Central memory CD8-positive, alpha-beta T cell (primary cell): ENCODE measurements at regions not wholly inside any gene's neighbourhood (a gene's known extent, or its start where the extent isn't known, plus 50 kb on each side); places are given as distances from the start of the nearest gene placed in this dataset.
"Not testable (repeated sequence)": the region's sequence is repeated elsewhere in the genome, so short reads cannot be mapped to it uniquely, and the experiment has no call there.

ENCODE experiments used
- ATAC-seq: fragments of 150-1000 bp; cut with Tn5 transposase; replicated peaks from 2 replicates; pipeline ENCODE4 v1.10.0; 2022; ENCODE audit warnings: mild to moderate bottlenecking, moderate FRiP score, moderate number of reproducible peaks; ENCODE audit not compliant: poor library complexity, severe bottlenecking; ENCODE audit errors: extremely low read depth
- DNase-seq, 2 donors: peaks; one replicate each; pipeline ENCODE4 v3.0.0; 2021; ENCODE audit warnings: low spot score in 2 of 2
- H3K27ac Mint-ChIP-seq: one replicate; pipeline ENCODE4 v1.8.0; 2022; ENCODE audit warnings: low read depth, mild to moderate bottlenecking, moderate library complexity, mixed read lengths
- H3K27me3 Mint-ChIP-seq: one replicate; pipeline ENCODE4 v1.8.0; 2022; ENCODE audit warnings: mixed read lengths
- H3K36me3 Mint-ChIP-seq: one replicate; pipeline ENCODE4 v1.8.0; 2022; ENCODE audit warnings: mild to moderate bottlenecking, moderate library complexity, mixed read lengths; ENCODE audit not compliant: insufficient read depth
- H3K4me1 Mint-ChIP-seq: one replicate; pipeline ENCODE4 v1.8.0; 2022; ENCODE audit warnings: mixed read lengths
- H3K4me3 Mint-ChIP-seq: one replicate; pipeline ENCODE4 v1.8.0; 2022; ENCODE audit warnings: mild to moderate bottlenecking, moderate library complexity, mixed read lengths
- H3K9me3 Mint-ChIP-seq: one replicate; pipeline ENCODE4 v1.8.0; 2022; ENCODE audit warnings: mixed read lengths

- H3K36me3 Mint-ChIP-seq = no peaks in the 10 kb centered on the region
- no peak for DNase-seq
- ATAC-seq = no peak
Observed at GRCh38 chr2:212730994-212731393, 192.4 kb upstream of the ERBB4 start.

GRCh38 chr2:212728717-212729116 lies 190.1 kb upstream of the ERBB4 start:
- peaks cover 6% of the 10 kb centered on the region for H3K4me1 Mint-ChIP-seq

More at GRCh38 chr2:212730994-212731393, 192.4 kb upstream of the ERBB4 start:
- no peaks in the 10 kb centered on the region for H3K27me3 Mint-ChIP-seq
- no peak overlapping the region for H3K27ac Mint-ChIP-seq
- no peaks in the 10 kb centered on the region for H3K4me1 Mint-ChIP-seq
- no peaks in the 10 kb centered on the region for H3K9me3 Mint-ChIP-seq
- H3K4me3 Mint-ChIP-seq = no peak overlapping the region

GRCh38 chr2:212727751-212728150 lies 189.1 kb upstream of the ERBB4 start:
- DNase-seq (no peak), ATAC-seq (no peak)
- Mint-ChIP-seq H3K9me3 (no peaks in the 10 kb centered on the region), H3K4me3 (no peak overlapping the region), H3K27me3 (no peaks in the 10 kb centered on the region), H3K4me1 (peaks cover 6% of the 10 kb centered on the region), H3K36me3 (no peaks in the 10 kb centered on the region), H3K27ac (no peak overlapping the region)

More at GRCh38 chr2:212728717-212729116, 190.1 kb upstream of the ERBB4 start:
- no peak overlapping the region for H3K4me3 Mint-ChIP-seq
- H3K27ac Mint-ChIP-seq = no peak overlapping the region
- ATAC-seq (no peak), DNase-seq (no peak)
- H3K27me3 Mint-ChIP-seq = no peaks in the 10 kb centered on the region
- no peaks in the 10 kb centered on the region for H3K9me3 Mint-ChIP-seq
- H3K36me3 Mint-ChIP-seq = no peaks in the 10 kb centered on the region

- Mint-ChIP-seq H3K27me3 (no peaks in the 10 kb centered on the region), H3K4me3 (no peak overlapping the region), H3K9me3 (no peaks in the 10 kb centered on the region), H3K36me3 (no peaks in the 10 kb centered on the region), H3K27ac (no peak overlapping the region), H3K4me1 (peaks cover 6% of the 10 kb centered on the region)
- ATAC-seq = no peak
- DNase-seq = no peak
Observed at GRCh38 chr2:212726403-212726802, 187.8 kb upstream of the ERBB4 start.

- Mint-ChIP-seq H3K4me1 (peaks cover 6% of the 10 kb centered on the region), H3K27me3 (no peaks in the 10 kb centered on the region), H3K9me3 (no peaks in the 10 kb centered on the region), H3K36me3 (no peaks in the 10 kb centered on the region), H3K27ac (peak overlapping the region; percentile 57), H3K4me3 (no peak overlapping the region)
- ATAC-seq = no peak
- DNase-seq = no peak
Observed at GRCh38 chr2:212725180-212725579, 186.6 kb upstream of the ERBB4 start.

- H3K4me3 Mint-ChIP-seq = no peak overlapping the region
Observed at GRCh38 chr2:212723226-212723625, 184.6 kb upstream of the ERBB4 start.

GRCh38 chr2:212722046-212722445 lies 183.4 kb upstream of the ERBB4 start:
- DNase-seq = no peak
- H3K27ac Mint-ChIP-seq = no peak overlapping the region
- H3K36me3 Mint-ChIP-seq = no peaks in the 10 kb centered on the region
- no peak overlapping the region for H3K4me3 Mint-ChIP-seq
- H3K27me3 Mint-ChIP-seq = no peaks in the 10 kb centered on the region
- H3K9me3 Mint-ChIP-seq = no peaks in the 10 kb centered on the region
- peaks cover 6% of the 10 kb centered on the region for H3K4me1 Mint-ChIP-seq
- ATAC-seq = no peak

More at GRCh38 chr2:212723226-212723625, 184.6 kb upstream of the ERBB4 start:
- H3K9me3 Mint-ChIP-seq = no peaks in the 10 kb centered on the region
- no peak overlapping the region for H3K27ac Mint-ChIP-seq
- DNase-seq = no peak
- ATAC-seq = no peak
- no peaks in the 10 kb centered on the region for H3K36me3 Mint-ChIP-seq
- H3K27me3 Mint-ChIP-seq = no peaks in the 10 kb centered on the region
- peaks cover 6% of the 10 kb centered on the region for H3K4me1 Mint-ChIP-seq

GRCh38 chr2:212721026-212721451 lies 182.4 kb upstream of the ERBB4 start:
- no peak for DNase-seq
- Mint-ChIP-seq H3K27ac (no peak overlapping the region), H3K27me3 (no peaks in the 10 kb centered on the region), H3K4me3 (no peak overlapping the region), H3K4me1 (peaks cover 6% of the 10 kb centered on the region), H3K9me3 (peaks cover 5% of the 10 kb centered on the region), H3K36me3 (no peaks in the 10 kb centered on the region)
- ATAC-seq = no peak

- H3K27ac Mint-ChIP-seq, H3K4me3 Mint-ChIP-seq, H3K36me3 Mint-ChIP-seq, ATAC-seq, H3K9me3 Mint-ChIP-seq, DNase-seq, H3K4me1 Mint-ChIP-seq, H3K27me3 Mint-ChIP-seq: not testable (repeated sequence)
Observed at GRCh38 chr2:212715411-212715810, 176.8 kb upstream of the ERBB4 start.

GRCh38 chr2:212713681-212714080 lies 175.1 kb upstream of the ERBB4 start:
- no peak overlapping the region for H3K27ac Mint-ChIP-seq
- no peak overlapping the region for H3K4me3 Mint-ChIP-seq
- DNase-seq = no peak
- H3K27me3 Mint-ChIP-seq = no peaks in the 10 kb centered on the region
- no peak for ATAC-seq
- no peaks in the 10 kb centered on the region for H3K4me1 Mint-ChIP-seq
- no peaks in the 10 kb centered on the region for H3K36me3 Mint-ChIP-seq
- peaks cover 5% of the 10 kb centered on the region for H3K9me3 Mint-ChIP-seq

GRCh38 chr2:212712991-212713390 lies 174.4 kb upstream of the ERBB4 start:
- Mint-ChIP-seq H3K4me3 (no peak overlapping the region), H3K4me1 (no peaks in the 10 kb centered on the region), H3K9me3 (peaks cover 5% of the 10 kb centered on the region), H3K27ac (no peak overlapping the region), H3K36me3 (peaks cover 2% of the 10 kb centered on the region), H3K27me3 (no peaks in the 10 kb centered on the region)
- ATAC-seq (no peak), DNase-seq (no peak)

GRCh38 chr2:212712466-212712865 lies 173.9 kb upstream of the ERBB4 start:
- H3K27me3 Mint-ChIP-seq = no peaks in the 10 kb centered on the region
- no peaks in the 10 kb centered on the region for H3K4me1 Mint-ChIP-seq
- H3K36me3 Mint-ChIP-seq = peaks cover 2% of the 10 kb centered on the region
- H3K4me3 Mint-ChIP-seq = no peak overlapping the region
- DNase-seq (no peak), ATAC-seq (no peak)
- peaks cover 5% of the 10 kb centered on the region for H3K9me3 Mint-ChIP-seq
- no peak overlapping the region for H3K27ac Mint-ChIP-seq

GRCh38 chr2:212711856-212712255 lies 173.3 kb upstream of the ERBB4 start:
- Mint-ChIP-seq H3K9me3 (peaks cover 4% of the 10 kb centered on the region), H3K4me1 (no peaks in the 10 kb centered on the region), H3K4me3 (no peak overlapping the region), H3K36me3 (peaks cover 2% of the 10 kb centered on the region), H3K27ac (no peak overlapping the region), H3K27me3 (no peaks in the 10 kb centered on the region)
- ATAC-seq (no peak), DNase-seq (no peak)

- ATAC-seq (no peak), DNase-seq (no peak)
- no peak overlapping the region for H3K27ac Mint-ChIP-seq
- no peak overlapping the region for H3K4me3 Mint-ChIP-seq
- H3K4me1 Mint-ChIP-seq = no peaks in the 10 kb centered on the region
- no peaks in the 10 kb centered on the region for H3K9me3 Mint-ChIP-seq
- no peaks in the 10 kb centered on the region for H3K27me3 Mint-ChIP-seq
- H3K36me3 Mint-ChIP-seq = peaks cover 2% of the 10 kb centered on the region
Observed at GRCh38 chr2:212709280-212709679, 170.7 kb upstream of the ERBB4 start.
